ENCODE measurements at regions not wholly inside any gene's neighbourhood (a gene's known extent, or its start where the extent isn't known, plus 50 kb on each side); places are given as distances from the start of the nearest gene placed in this dataset.
A peak's percentile ranks its signal among the peaks of the same experiment; 100 is the strongest.

- no peak for DNase-seq
Observed at GRCh38 chr6:14711704-14712379, 534.0 kb upstream of the JARID2 start.

- peak; percentile 53 for DNase-seq
Observed at GRCh38 chr6:14713008-14713960, 532.6 kb upstream of the JARID2 start.

GRCh38 chr6:14713966-14714631, 531.8 kb upstream of the JARID2 start:
- peak; percentile 18 for DNase-seq

- DNase-seq, result no peak
Observed at GRCh38 chr6:14715076-14715475, 530.8 kb upstream of the JARID2 start.

GRCh38 chr6:14716499-14717146, 529.2 kb upstream of the JARID2 start:
- peak; percentile 22 for DNase-seq

GRCh38 chr6:14717307-14717706, 528.6 kb upstream of the JARID2 start:
- peak; percentile 28 for DNase-seq

GRCh38 chr6:14718861-14719260, 527.0 kb upstream of the JARID2 start:
- peak; percentile 21 for DNase-seq

GRCh38 chr6:14719270-14719669, 526.6 kb upstream of the JARID2 start:
- DNase-seq, result peak; percentile 15

- peak; percentile 21 for DNase-seq
Observed at GRCh38 chr6:14720411-14721102, 525.3 kb upstream of the JARID2 start.

GRCh38 chr6:14721103-14721758, 524.6 kb upstream of the JARID2 start:
- DNase-seq, result no peak

- DNase-seq, result no peak
Observed at GRCh38 chr6:14722001-14722562, 523.8 kb upstream of the JARID2 start.

- DNase-seq, result peak; percentile 26
Observed at GRCh38 chr6:14722704-14723103, 523.2 kb upstream of the JARID2 start.

GRCh38 chr6:14723535-14724086, 522.3 kb upstream of the JARID2 start:
- no peak for DNase-seq

GRCh38 chr6:14724549-14724948, 521.3 kb upstream of the JARID2 start:
- DNase-seq, result peak; percentile 16

- DNase-seq, result peak; percentile 20
Observed at GRCh38 chr6:14726816-14727493, 518.9 kb upstream of the JARID2 start.

- DNase-seq, result peak; percentile 14
Observed at GRCh38 chr6:14727494-14728395, 518.1 kb upstream of the JARID2 start.

- peak; percentile 31 for DNase-seq
Observed at GRCh38 chr6:14728396-14729024, 517.4 kb upstream of the JARID2 start.

GRCh38 chr6:14729129-14729871, 516.6 kb upstream of the JARID2 start:
- peak; percentile 41 for DNase-seq
